Loucy (cell line): ENCODE measurements at regions not wholly inside any gene's neighbourhood (a gene's known extent, or its start where the extent isn't known, plus 50 kb on each side); places are given as distances from the start of the nearest gene placed in this dataset.

Source experiments
- CTCF ChIP-seq: fragments of 200-600 bp; sonication (generic); conservative IDR thresholded peaks from 2 replicates; pipeline ENCODE4 v1.5.1; 2014; ENCODE audit warnings: mild to moderate bottlenecking, antibody characterized with exemption, low read length
- EZH2phosphoT487 ChIP-seq: fragments of 200-600 bp; IDR thresholded peaks from 2 replicates; pipeline ENCODE4 v1.6.1; 2018; ENCODE audit warnings: antibody characterized with exemption, mild to moderate bottlenecking, moderate library complexity, borderline replicate concordance

- no peak for TF ChIP-seq CTCF
- TF ChIP-seq EZH2phosphoT487, result no peak
Measured at GRCh38 chr10:64558094-64558835, 1037.1 kb downstream of the REEP3 start.
